SKM-1 (cell line): ENCODE measurements at regions not wholly inside any gene's neighbourhood (a gene's known extent, or its start where the extent isn't known, plus 50 kb on each side); places are given as distances from the start of the nearest gene placed in this dataset.

Experiments used
- DNase-seq: peaks from one replicate; lab custom pipeline; 2025; ENCODE audit not compliant: unreplicated experiment; lab: John Stamatoyannopoulos, UW

DNA sequence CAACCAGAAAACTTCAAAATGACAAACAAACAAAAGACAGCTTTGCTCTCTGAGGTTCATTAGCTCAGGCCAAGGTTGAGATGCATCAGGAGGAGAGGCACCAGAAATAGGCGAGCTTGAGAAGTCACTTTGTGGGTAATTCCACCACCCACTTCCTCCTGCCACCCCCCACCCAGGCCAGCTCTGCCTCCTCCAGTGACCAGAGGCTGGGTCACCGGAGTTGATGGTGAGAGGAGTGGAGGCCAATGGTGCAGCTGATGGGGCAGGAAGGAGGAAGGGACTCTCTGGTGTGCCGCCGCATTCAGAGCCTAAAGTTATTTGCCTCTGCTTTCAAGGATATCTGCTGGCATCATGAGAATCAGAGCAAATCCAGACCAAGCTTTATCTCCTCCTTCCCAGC lies 73.8 kb upstream of the ASTN2 start:
- no peak for DNase-seq

DNA sequence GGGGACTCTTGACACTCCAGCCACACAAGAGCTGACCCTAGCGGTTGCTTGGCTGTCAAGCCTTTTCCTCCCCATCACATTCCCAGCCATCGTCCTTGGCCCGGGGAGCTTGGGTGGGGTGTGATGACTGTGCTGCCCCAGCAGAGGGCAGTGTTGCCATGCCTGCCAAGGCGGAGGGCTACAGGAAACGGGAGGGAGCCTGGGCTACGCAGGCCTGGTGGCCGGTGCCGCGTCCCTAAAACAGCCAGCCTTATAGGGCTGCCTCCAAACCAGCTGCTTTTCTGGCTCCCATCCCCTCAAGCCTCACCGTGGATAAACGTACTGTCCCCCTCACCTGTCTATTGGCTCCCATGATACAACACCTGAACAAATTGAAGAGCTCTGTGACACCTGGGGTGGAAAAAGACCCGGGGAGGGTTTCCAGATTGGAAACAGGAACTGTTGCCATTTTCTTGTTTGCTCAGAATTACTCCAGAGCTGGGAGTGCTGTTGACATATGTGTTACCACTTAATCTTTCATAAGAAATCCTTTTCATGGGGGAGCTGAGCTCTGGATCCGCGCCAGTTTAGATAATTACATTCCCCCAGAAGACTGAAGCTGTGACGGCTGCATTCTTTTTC lies 72.8 kb upstream of the ASTN2 start:
- peak; percentile 7 for DNase-seq

GRCh38 chr9:117486426-117486825 lies 71.6 kb upstream of the ASTN2 start:
- DNase-seq: no peak

- no peak for DNase-seq
Observed at GRCh38 chr9:117485176-117485575, 70.3 kb upstream of the ASTN2 start.

- DNase-seq: no peak
Observed at GRCh38 chr9:117480729-117481128, 65.9 kb upstream of the ASTN2 start.

DNA sequence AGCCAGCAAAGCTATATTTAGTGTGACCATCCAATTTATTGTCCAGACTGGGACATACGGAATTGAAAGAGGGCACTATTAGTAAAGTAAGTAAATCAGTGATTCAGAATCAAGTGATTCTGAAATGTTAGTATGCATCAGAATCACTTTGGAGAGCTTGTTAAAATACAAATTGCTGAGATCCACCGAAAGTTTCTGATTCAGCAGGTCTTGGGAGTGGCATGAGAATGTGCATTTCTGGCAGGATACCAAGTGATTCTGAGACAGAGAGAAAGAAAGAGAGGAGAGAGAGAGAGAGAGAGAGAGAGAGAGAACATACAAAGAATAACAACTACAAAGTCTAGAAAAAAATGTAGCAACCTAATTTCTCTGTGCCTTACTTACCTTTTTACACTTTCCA lies 65.4 kb upstream of the ASTN2 start:
- DNase-seq: no peak

DNA sequence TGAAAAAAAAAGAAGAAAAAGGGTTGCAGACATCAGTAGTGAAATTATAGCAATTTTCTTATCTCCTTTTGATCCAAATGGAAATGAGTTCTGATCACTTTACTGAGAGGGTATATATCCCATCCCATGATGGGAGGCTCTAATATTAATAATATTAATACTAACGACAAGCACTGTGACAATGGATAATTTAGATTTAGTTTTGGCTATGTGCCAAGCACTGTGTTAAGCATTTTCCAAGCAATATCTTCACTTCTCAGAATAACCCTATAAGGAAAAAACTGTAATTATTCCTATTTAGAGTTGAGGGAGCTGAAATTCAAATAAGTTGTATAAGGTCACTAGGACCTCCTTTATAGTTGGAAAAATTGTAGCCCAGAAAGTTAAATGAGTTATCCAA lies 58.4 kb upstream of the ASTN2 start:
- no peak for DNase-seq

DNA sequence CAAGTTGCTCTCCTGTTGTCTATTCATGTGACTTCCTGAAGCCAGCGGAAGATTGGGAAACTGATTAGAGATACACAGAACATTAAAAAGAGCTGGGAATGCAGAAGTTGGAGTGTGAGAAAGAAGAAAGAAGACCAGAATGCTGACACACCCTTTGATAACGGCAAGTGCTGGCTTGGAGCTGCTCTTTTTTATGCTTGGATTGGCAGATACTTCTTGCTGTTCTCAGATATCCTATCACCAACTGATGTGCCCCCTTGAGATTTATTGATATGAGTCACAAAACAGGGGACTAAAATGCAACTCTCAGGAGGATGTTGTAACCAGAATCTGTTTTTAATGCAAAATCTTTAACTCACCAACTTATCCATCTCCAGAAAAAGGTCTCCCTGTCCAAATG lies 56.0 kb upstream of the ASTN2 start:
- DNase-seq: no peak

- DNase-seq: no peak
Observed at GRCh38 chr9:117470455-117470854, 55.6 kb upstream of the ASTN2 start.

DNA sequence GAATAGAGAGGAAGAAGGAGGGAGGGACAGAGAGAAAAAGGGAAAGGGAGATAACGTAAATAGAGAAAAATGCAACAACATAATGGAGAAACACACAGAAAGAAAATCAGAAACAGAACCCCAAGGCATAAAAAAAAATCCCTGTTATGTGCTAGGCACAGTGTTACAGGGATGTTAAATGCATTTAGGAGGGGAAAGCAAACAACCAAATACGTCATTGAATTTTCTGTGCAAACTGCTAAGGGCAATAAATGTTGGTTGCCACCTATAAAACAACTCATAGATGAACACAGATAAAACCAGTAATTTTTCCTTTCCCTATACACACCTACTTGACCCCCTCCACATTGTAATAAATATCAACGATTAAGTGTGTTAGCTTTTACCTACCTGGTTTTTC lies 51.3 kb upstream of the ASTN2 start:
- no peak for DNase-seq

GRCh38 chr9:117465706-117466105 lies 50.8 kb upstream of the ASTN2 start:
- DNase-seq: no peak

DNA sequence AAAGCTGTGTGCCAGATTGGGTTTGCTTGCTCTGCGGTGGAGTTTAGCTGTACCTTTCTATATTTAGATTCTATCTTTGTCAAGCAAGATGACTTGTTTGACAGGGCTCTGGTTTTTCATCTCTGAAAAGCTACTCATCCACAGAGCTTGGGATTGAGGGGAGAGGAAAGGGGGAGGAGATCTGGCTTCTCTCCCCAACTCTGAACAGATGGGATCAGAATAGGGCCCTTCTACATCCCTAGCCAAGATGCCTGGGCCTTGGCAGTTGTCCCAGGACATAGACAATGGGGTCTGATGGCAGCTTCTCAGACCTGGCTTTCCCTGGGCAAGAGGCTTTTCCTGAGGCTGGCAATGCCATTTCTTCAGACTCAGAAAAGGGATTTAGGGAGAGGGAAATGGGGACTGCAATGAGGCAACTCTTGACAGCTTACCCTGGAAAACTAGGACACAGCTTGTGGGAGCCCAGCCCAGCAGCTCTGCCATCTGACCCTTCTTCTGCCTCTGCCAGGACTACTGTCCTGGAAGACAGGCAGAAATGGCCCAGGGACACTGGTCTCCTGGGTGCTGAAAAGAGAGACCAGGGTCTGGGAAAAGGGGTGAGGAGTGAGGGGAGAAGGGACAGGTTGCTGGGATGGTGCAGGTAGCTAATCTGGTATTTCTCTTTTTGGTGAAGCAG lies 50.2 kb upstream of the ASTN2 start:
- no peak for DNase-seq
